SIG-M5 treated with dmso at 0.1 percent for 504 hours (cell line): ENCODE measurements at regions not wholly inside any gene's neighbourhood (a gene's known extent, or its start where the extent isn't known, plus 50 kb on each side); places are given as distances from the start of the nearest gene placed in this dataset.
"Not testable (repeated sequence)": the region's sequence is repeated elsewhere in the genome, so short reads cannot be mapped to it uniquely, and the experiment has no call there.

Experiments used
- DNase-seq: peaks from one replicate; lab custom pipeline; 2025; ENCODE audit not compliant: unreplicated experiment; lab: John Stamatoyannopoulos, UW

GRCh38 chr9:30944741-30945280 is 1439.6 kb upstream of the ACO1 start:
- DNase-seq, result no peak

- no peak for DNase-seq
These were observed 1420.1 kb upstream of the ACO1 start for GRCh38 chr9:30964332-30964731.

- DNase-seq, result no peak
These were observed 1417.0 kb upstream of the ACO1 start for GRCh38 chr9:30967476-30967875.

GRCh38 chr9:30970186-30970585 is 1414.3 kb upstream of the ACO1 start:
- DNase-seq, result no peak

- DNase-seq, result no peak
These were observed 1413.6 kb upstream of the ACO1 start for GRCh38 chr9:30970812-30971211.

- DNase-seq, result no peak
These were observed 1411.8 kb upstream of the ACO1 start for GRCh38 chr9:30972654-30973053.

- DNase-seq, result no peak
These were observed 1406.5 kb upstream of the ACO1 start for GRCh38 chr9:30977965-30978364.

- no peak for DNase-seq
These were observed 1402.1 kb upstream of the ACO1 start for GRCh38 chr9:30982301-30982700.

- DNase-seq, result no peak
These were observed 1388.3 kb upstream of the ACO1 start for GRCh38 chr9:30995956-30996738.

- DNase-seq, result no peak
These were observed 1387.7 kb upstream of the ACO1 start for GRCh38 chr9:30996761-30997160.

GRCh38 chr9:30997291-30997690 is 1387.2 kb upstream of the ACO1 start:
- no peak for DNase-seq

- no peak for DNase-seq
These were observed 1379.3 kb upstream of the ACO1 start for GRCh38 chr9:31005086-31005665.

GRCh38 chr9:31013371-31013770 is 1371.1 kb upstream of the ACO1 start:
- DNase-seq, result no peak

- no peak for DNase-seq
These were observed 1360.6 kb upstream of the ACO1 start for GRCh38 chr9:31023847-31024246.

- DNase-seq, result no peak
These were observed 1356.8 kb upstream of the ACO1 start for GRCh38 chr9:31027678-31028077.

- DNase-seq, result no peak
These were observed 1356.3 kb upstream of the ACO1 start for GRCh38 chr9:31028137-31028536.

GRCh38 chr9:31030741-31031202 is 1353.7 kb upstream of the ACO1 start:
- DNase-seq, result no peak

GRCh38 chr9:31032206-31032605 is 1352.2 kb upstream of the ACO1 start:
- DNase-seq, result no peak

- no peak for DNase-seq
These were observed 1350.1 kb upstream of the ACO1 start for GRCh38 chr9:31034311-31034710.

GRCh38 chr9:31040564-31040963 is 1343.9 kb upstream of the ACO1 start:
- no peak for DNase-seq

GRCh38 chr9:31045810-31046209 is 1338.6 kb upstream of the ACO1 start:
- DNase-seq, result no peak

GRCh38 chr9:31061592-31061991 is 1322.9 kb upstream of the ACO1 start:
- DNase-seq, result not testable (repeated sequence)
